ENCODE measurements at regions not wholly inside any gene's neighbourhood (a gene's known extent, or its start where the extent isn't known, plus 50 kb on each side); places are given as distances from the start of the nearest gene placed in this dataset.

DNA sequence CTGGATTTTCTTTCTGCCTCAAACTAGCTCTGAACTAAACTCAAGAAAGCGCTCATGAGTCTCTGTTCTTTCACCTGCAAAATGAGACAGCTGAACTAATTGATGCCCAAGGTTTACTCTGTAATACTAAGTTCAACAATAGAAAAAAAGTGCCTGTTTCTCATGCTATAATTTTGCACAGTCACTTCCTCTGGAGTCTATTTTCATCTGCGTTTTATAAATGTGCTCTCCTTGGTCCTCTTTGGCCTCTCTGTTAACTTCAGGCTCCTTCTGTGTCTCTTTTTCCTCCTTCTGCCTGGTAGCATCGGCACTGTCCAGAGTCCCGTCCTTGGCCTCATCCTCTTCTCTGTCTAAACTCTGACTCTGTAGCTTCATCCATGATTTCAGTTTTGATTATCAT is 311.9 kb upstream of the TLE4 start:
- no peak for DNase-seq (ENCODE audit: low spot score)

DNA sequence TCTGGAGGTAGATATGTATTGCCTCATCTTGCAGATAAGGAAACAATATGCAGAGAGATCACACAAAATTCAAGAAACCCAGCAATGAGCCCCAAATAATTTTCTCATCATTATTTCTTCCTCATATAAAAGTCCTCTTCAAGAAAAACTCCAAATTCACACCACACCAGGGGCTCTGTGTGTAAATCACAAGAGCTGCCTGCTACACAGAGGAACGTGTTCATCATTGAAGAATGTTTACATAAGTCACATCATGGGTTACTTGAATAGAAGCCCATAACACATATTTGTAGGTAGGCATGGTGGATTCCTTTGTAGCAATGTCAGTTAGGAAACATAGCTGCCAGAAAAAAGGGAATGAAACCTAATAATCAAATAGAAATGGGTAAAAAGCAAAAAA is 308.1 kb upstream of the TLE4 start:
- DNase-seq (ENCODE audit: low spot score): no peak

DNA sequence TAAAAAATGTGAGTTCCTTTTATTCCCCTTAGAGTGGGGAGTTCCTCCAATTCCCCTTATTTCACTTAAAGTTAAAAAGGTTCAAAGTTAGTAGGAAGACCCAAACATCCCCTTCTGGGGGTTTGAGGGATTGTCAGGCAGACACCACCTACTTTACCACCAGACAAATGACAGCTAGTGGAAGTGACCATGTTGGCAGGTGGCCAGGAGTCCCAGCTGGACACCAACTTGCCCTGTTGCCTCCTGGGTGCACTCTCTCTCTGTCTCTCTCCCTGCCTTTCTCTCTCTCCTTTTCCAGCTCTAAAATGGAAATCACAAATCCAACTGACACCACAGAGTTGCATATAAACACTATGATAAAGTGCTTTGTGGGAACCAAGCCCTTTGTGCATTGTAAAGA is 307.7 kb upstream of the TLE4 start:
- DNase-seq (ENCODE audit: low spot score): no peak

DNA sequence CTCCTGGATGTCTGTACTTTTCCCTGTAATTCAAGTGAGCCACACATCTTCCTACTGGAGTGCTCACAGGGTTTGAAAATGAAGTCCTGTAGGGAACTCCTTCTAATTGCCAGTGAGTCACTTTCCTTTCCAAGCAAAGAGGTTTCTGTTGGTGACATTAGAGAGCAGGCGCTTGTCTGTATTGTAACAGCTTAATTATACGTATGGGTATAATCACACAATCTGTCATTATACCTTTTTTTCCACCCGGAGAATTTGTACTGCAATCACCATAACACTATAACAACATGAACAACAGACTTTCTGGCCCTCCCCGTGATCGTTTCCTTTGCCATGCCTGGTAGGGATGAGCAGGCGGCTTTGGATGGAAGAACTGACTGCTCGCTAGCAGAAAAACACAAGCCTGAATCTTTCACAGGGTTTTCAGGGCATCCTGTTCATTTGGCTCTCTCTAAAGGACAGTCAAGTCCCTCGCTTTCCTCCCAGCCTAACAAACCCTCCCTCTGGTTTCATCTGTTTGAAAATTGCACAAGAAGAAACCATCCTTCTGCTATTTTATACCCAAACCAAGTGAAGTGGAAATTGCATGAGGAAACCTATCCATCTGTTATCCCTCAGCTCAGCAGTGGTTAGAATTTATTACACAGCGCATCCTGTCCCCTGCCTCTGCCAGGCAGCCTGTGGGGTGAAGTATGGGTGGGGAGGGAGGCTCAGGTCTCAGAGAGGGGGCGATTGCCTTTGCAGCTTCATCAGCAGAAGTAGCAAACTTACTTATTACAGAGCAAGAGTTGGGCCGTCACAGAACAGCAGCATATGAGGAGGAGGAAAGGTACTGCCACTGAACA is 307.0 kb upstream of the TLE4 start:
- no peak for DNase-seq (ENCODE audit: low spot score)

DNA sequence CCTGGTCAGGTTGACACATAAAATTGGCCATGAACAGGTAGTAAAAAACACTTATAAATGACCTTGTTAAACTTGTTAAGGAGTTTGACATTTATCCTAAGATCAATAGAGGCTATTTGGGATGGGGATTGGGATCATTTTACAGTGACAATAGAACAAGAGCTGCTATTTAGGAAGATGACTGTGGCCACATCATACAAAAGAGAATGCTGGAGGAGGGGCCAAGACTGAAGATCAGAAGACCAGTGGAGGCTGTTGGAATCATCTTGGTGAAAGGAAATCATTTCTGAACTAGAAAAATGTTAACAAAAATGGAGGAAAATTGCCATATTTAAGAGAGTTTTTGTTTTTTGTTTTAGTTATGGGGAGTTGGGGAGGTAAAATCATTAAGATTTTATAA is 304.8 kb upstream of the TLE4 start:
- DNase-seq (ENCODE audit: low spot score): no peak

DNA sequence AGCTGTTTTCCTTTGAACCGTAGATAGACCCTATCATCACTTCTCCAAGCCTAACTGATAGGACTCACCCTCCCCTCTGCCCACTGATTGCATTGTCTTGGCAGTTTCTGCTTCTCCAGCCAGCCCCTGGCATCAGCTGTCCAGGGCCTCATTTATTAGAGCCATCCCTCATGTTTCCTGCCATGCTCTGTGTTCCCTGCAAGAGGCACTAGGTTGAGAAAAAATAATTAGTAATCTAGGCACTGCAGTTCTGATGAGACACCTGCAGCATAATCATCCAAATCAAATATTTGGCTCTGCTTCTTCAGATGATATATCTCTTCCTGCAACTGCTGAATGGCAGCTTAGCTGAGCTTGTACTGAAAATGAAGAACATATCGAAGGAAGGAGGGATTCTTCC is 303.0 kb upstream of the TLE4 start:
- DNase-seq (ENCODE audit: low spot score): no peak

DNA sequence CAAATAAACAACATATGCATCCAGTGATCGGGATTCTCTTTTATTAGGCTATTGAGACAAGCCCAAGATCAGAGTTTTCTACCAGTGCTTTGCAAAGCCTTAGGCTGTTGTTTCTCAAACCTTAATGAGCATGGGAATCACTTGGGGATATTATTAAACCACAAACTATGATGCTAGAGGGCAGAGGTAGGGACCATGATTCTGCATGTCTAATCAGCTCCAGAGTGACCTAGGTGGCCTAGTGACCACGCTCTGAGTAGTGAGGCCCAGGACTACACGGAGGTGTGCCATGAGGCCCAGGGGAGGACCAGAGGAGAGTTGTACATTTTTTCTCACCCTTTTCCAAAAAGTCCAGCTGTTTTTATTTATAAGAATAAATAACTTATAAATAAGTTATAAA is 298.5 kb upstream of the TLE4 start:
- DNase-seq (ENCODE audit: low spot score): no peak

DNA sequence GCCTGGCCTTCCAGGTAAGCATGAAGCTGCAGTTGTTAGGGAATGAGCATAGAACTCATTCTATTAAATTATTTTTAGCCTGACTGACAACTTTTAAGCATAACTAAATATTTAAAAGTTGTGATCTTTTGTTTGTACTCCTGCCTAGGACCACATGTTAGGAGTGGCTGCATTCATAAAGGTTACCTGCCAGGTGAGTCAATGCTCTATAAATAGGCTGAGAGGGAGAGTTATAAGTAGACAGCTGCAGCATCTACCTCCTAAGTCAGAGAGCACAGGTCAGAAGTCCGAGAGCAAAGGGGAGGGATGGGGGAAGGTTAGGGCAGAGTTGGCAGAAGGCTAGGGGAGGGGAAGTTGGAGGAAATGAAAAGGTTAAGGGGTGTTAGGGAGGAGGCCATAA is 292.4 kb upstream of the TLE4 start:
- no peak for DNase-seq (ENCODE audit: low spot score)

DNA sequence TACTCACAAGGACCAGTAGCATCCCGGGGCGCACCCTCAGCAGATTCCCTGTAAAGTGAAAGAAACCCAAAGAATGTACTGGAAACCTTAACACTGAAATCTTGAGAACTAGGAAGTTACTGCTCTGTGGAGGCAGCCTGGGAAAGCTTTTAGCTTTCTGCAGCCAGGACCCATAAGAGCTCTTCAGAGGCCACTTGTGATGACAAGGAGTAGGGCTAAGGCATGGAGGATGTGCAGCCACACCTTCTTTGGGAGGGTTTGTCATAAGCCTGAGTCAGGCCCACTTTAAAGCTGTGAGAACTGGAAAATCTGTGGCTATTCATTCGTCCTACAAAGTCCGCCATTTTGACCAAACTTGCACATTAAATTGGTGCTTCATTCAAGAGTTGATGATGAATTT is 291.1 kb upstream of the TLE4 start:
- DNase-seq (ENCODE audit: low spot score): no peak

DNA sequence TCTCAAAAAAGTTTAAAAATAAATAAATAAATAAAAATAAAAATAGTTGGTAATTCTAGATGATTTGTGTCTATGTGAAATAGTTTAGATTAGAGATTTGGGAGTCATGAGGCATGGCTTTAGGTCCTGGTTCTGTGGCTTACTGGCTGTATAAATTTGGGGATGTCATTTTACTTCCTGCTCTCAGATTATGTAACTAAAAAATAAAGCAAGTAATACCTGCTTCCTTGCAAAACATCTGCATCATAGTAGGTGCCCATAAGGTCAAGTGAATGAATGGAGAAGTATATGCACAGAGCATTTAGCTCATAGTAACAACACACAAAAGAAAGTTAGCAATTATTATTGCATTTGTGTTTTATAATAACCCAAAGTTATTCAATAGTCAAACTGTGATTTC is 287.7 kb upstream of the TLE4 start:
- no peak for DNase-seq (ENCODE audit: low spot score)

DNA sequence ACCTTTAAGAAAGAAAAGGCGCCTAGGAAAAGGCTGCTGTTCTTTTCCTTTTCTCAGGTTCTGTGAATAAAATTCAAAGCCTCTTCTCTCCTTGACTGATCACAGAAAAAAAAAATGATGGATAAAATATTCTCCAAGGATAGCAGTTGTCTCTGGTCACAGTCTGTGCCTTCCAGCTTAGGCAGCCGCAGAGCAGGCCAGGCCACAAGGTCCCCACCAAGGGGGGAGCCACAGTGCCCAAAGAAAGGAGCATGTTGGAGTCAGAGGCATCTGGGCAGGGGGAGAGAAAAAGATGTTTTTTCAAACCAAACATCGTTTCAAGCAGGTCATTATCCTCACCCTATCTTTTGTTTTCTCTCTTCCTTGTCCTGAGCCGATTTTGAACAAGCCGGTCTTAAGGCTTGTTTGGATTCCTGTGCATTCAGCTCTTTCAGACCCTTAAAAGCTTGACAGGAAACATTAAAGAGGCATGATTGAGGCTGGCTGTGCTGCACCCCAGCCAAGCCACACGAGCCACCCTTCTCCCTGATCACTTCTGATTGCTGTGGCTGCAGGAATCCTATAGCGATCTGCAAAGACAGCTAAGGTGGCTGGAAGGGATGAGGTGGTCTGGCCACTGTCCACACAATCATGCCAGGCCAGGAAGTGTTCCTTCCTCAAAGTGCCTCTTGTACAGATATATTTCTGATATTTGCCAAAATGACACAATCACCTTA is 284.6 kb upstream of the TLE4 start:
- DNase-seq (ENCODE audit: low spot score): no peak

DNA sequence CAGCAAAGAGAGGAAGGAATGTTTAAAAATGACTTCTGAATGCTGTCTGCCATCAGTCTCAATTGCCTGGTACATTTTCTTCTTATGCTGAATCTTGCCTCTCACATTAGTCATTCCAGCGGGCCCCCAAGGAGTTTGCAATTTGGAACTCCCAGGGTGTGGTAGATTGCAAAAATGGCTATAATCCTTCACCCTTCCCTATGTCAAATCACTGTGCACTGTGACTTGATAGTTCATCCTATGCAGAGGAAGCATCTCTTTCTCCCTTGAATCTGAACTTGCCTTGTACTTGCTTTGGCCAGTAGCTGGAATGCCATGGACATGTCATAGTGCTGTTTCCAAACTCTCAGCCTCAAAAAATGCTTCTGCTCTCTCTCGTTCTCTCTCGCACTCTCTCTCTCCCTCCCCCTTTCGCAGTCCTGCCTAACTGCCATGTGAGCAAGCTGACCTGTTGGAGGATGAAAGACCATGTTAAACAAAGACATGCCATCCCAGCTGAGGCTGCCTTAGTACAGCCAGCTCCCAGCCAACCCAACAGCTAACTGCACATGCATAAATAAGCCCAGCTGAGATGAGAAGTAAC is 284.0 kb upstream of the TLE4 start:
- no peak for DNase-seq (ENCODE audit: low spot score)

DNA sequence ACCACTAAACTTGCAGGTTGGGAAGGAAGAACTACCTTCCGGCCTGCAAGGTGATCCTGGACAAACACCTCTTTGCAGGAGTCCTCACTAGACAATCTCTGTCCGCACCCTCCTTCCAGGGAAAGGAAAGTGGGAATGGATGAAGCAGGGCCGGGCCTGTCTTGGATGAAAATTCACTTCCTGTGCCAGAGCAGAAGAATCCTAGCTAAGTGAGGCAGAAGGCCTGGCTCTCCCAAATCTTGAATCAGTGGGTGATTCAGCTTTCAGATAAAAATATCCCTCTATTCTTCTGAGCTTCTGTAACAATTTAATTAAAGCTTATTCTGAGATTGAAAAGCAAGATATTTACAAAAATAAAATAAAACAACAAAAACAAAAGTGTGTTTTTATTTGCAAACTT is 281.9 kb upstream of the TLE4 start:
- DNase-seq (ENCODE audit: low spot score): no peak

DNA sequence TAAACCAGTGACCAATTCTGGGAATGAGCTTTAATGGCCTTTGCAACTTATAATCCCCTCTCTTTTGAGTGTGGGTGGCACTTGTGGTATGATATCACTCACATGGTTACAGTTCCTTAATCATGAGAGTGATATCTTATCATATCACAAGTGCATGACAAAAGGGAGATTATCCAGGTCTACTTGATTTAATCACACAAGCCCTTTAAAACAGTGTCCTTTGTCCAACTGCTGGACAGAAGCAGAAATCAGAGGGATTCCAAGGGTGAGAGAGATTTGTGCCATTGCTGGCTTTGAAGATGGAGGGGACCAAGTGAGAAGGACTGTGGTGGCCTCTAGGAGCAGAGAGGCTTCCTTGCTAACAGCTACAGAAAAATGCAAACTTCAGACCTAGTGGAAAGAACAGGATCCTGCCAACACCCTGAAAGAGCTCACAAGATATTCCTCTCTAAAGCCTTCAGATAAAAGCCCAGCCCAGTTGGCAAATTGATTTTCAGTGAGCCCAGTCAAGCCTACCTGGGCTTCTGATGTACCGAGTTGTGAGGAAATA is 279.0 kb upstream of the TLE4 start:
- DNase-seq (ENCODE audit: low spot score): no peak

DNA sequence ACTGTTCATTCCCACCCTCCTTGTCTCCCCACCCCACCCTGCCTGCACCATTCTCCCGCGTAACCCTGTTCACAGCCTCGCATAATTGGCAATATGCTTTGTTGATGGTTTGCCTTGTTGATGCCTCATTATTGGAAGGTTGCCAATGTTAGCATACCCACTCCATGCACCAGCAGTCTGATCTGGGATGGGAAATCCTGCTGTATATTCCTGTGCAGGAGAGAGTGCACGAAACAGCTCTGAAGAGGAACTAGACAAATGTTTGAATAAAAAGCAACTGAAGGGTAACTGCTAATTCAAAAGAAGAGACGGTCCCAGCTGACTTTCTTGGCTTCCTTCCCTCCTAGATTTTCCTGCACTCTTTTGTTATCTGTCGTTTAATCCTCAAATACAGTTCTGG is 271.7 kb upstream of the TLE4 start:
- no peak for DNase-seq (ENCODE audit: low spot score)

DNA sequence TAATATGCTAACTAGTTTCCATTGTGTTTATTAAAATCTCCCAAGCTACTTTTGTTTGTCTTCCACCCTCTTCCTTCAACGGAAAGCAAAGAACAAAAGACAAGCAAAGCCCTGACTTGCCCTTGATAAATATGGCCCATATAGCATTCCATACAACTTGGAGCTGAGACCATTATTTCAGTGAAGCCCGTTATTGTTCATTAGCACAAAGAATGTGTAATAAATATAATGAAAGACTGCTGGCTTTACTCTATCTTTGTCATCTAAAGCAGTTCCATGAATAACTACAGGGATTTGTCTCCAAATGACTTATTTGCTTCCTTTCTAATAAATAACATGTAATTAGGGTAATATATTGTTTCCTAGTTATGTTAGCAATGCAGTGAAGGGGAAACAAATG is 270.7 kb upstream of the TLE4 start:
- DNase-seq (ENCODE audit: low spot score): no peak

DNA sequence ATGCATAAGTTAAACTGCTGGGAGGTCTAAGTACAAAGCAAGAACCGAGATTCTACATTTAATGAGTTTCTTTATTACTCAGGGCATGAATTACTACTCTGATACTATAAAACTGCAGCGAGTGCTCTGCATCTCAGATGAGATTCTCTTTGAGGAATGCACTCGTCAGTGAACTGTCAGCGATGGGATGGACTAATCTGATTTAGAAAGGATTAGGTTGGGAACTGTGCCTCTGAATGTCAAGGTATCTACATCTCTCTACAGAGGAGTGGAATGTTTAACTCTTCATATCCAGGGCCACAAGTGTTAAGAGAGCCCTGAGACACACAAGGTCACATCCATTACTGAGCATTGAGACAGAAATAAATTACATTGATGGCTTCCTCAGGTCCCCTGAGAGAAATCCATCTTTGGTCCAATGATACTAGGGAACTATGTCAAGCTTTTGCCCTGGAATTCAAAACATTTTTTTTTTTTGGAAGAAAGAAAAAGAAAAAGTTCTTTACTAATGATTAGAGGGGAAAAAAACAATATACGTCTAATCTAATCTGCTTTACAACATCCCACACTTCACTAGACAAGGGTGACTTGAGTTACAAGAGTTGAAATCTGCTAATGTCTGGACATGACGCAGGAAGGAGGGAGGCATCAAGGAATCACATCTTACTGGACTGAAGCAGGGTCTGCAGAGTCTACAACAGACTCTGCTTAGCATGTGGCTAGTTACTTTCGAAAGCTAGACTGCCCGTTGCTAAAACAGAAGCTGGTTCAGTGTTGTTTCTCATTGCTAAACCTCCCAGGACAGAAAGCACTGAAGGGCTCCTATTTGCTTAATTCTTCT is 270.0 kb upstream of the TLE4 start:
- DNase-seq (ENCODE audit: low spot score): no peak

DNA sequence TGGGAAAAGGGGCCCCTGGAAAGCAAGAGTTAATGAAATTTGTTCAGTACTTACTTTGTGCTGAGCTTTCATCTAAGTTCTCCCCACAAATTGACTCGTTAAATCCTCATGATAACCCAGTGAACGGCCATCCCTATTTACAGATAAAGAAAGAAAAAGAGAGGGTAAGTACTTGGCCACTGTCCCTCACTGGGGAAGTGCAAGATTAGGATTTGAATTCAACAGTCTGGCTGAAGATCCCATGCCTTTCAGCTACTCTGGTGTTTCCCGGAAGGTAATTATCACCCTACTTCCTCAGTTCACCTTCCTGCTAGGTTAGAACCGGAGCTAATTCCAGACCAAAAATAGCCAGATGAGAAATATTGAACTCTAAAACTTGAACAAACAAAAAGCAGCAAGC is 269.2 kb upstream of the TLE4 start:
- DNase-seq (ENCODE audit: low spot score): no peak

DNA sequence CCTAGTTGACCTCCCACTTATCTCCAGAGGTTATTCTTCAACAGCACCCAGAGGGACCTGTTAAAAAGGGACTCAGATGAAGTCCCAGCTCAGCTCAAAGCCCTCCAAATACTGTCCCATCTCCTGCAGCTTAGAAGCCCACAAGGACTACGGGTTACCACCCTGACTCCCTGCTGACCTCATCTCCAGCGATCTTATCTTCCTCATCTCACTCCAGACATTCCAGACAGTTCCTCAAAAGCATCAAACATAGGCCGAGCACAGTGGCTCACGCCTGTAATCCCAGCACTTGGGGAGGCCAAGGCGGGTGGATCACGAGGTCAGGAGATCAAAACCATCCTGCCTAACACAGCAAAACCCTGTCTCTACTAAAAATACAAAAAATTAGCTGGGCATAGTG is 263.8 kb upstream of the TLE4 start:
- no peak for DNase-seq (ENCODE audit: low spot score)

DNA sequence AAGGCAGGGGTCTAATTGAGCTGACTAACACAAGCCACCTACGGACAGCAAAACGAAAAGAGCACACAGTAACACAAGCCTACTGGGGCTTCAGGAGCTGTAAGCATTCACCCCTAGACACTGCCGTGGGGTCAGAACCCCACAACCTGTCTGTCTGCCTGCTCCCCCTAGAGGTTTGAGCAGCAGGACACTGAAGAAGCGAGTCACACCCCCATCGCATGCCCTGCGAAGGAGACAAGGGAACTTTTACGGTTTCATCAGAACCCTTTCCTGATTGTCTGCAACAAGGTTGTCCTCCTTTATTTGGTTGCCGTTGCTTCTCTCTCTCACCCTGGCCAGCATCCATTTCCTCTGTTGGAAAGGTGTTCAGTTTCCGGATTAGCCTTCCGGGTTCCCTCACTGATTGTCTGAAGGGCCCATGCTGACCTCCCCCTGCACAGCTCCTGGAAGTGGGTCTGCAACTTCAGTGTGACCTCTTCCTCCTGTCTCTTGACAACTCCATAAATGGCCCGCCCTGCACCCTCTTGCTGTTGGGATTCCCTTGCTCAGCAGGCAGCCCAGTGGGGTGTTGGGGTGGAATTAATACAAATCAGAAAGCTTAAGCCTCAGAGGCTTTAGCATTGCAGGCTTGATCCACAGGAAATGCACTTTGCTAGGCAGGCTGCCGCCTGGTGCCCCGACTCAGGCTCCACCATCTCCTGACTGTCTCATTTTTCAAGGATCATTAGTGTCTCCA is 258.9 kb upstream of the TLE4 start:
- no peak for DNase-seq (ENCODE audit: low spot score)

DNA sequence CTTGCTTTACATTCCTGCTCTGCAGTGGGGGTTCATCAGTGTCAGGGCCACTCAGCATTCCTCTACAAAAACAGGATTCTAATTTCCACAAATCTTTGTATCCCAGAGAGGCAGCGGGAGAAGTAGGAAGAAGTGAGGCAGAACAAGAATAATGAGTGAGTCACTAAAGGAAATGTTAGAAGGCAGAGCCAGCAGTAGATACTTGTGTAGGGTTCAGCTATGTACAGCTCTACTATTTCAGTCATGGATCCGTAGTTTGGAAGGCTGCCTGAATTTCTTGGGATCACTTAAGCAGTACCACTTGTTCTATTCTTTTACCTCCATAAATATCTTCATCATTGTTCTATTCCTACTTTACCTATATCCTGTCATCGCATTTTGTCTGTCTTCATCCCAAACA is 246.3 kb upstream of the TLE4 start:
- DNase-seq (ENCODE audit: low spot score): no peak

DNA sequence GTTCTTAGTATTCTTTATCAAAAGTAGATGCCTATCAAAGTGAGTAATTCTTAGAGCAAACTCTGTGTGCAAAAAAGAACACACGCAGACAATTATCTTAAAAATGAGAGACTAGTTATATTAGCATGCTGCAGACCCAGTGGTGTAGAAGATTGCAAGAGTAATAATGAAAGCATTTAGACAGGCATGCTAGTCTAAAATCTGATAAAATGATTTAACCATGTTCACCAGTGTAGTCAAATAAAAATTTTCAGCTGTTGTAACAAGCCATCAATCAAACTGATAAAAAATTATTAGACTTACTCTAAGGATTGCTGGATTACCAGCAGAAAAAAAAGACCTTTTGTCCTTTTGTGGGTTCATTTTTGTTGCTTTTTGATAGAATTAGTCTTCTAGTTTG is 241.9 kb upstream of the TLE4 start:
- no peak for DNase-seq (ENCODE audit: low spot score)
